Esophagus squamous epithelium (tissue), 5 donors: ENCODE measurements at regions not wholly inside any gene's neighbourhood (a gene's known extent, or its start where the extent isn't known, plus 50 kb on each side); places are given as distances from the start of the nearest gene placed in this dataset.

Source experiments
- DNase-seq: peaks from one replicate; lab custom pipeline; 2025; lab: John Stamatoyannopoulos, UW
- H3K27ac ChIP-seq, 4 donors: fragments of 200-600 bp; sonication (generic); one replicate each; pipeline ENCODE4 v1.5.1; 2016 to 2019; ENCODE audit warnings: mild to moderate bottlenecking in 1 of 4
- H3K27me3 ChIP-seq, 4 donors: fragments of 200-600 bp; sonication (generic); 1 replicate in 3 of 4; 2 replicates in 1 of 4; pipeline versions ENCODE4 v1.5.1 to v1.6.0; 2017 to 2021; ENCODE audit warnings: antibody characterized with exemption in 1 of 4
- H3K36me3 ChIP-seq, 3 donors: fragments of 200-600 bp; sonication (generic); one replicate each; pipeline ENCODE4 v1.5.1; 2016 to 2019
- H3K4me1 ChIP-seq, 3 donors: fragments of 200-600 bp; sonication (generic); one replicate each; pipeline ENCODE4 v1.5.1; 2017 to 2019
- H3K4me3 ChIP-seq, 4 donors: fragments of 200-600 bp; sonication (generic); 1 replicate in 3 of 4; 2 replicates in 1 of 4; pipeline ENCODE4 v1.5.1; 2016 to 2019; ENCODE audit warnings: mild to moderate bottlenecking in 2 of 4, moderate library complexity in 1 of 4
- H3K9me3 ChIP-seq, 3 donors: fragments of 200-600 bp; sonication (generic); one replicate each; pipeline ENCODE4 v1.5.1; 2016 to 2019
- POLR2A ChIP-seq, 4 donors: fragments of 450-650 bp; IDR thresholded peaks; one replicate each; pipeline ENCODE4 v1.6.1; 2017; ENCODE audit warnings: antibody characterized with exemption in 4 of 4, mild to moderate bottlenecking in 4 of 4, moderate library complexity in 3 of 4
- WGBS, 2 donors: methylation state at CpG; one replicate each; pipeline ENCODE4 v1.1.5; 2018; 5-methylcytosine and 5-hydroxymethylcytosine counted together
- intact Hi-C: fragments of 100-400 bp; cut with DNase I; formaldehyde crosslinking; loops from one replicate; pipeline ENCODE4 v1.15.0; 2022
- TF ChIP-seq, protein P1 (sequence below), 6 experiments: fragments of 450-650 bp in 4 of 6; fragments of 200-600 bp in 2 of 6; sonication (generic) in 2 of 6; IDR thresholded peaks; one replicate each; pipeline ENCODE4 v1.5.1; 2016 to 2019; ENCODE audit warnings: antibody characterized with exemption in 6 of 6, mild to moderate bottlenecking in 4 of 6, moderate library complexity in 4 of 6
- donor health status: DM: yes; HTN: yes; CAD: no.

GRCh38 chr6:102405860-102406259 is 1012.4 kb downstream of the GRIK2 start:
- 66 to 93% methylated on average over 1 of the region's 1 CpG for WGBS, 2 donors
- Histone ChIP-seq H3K27me3 (no peaks in the 10 kb centered on the region), H3K36me3 (no peaks in the 10 kb centered on the region), H3K4me3 (no peak overlapping the region), H3K9me3 (no peaks in the 10 kb centered on the region), H3K4me1 (no peaks in the 10 kb centered on the region), H3K27ac (no peak overlapping the region)
- no peak for TF ChIP-seq POLR2A (IDR thresholded peaks at IDR 0.05)
- TF ChIP-seq, protein P1, sequence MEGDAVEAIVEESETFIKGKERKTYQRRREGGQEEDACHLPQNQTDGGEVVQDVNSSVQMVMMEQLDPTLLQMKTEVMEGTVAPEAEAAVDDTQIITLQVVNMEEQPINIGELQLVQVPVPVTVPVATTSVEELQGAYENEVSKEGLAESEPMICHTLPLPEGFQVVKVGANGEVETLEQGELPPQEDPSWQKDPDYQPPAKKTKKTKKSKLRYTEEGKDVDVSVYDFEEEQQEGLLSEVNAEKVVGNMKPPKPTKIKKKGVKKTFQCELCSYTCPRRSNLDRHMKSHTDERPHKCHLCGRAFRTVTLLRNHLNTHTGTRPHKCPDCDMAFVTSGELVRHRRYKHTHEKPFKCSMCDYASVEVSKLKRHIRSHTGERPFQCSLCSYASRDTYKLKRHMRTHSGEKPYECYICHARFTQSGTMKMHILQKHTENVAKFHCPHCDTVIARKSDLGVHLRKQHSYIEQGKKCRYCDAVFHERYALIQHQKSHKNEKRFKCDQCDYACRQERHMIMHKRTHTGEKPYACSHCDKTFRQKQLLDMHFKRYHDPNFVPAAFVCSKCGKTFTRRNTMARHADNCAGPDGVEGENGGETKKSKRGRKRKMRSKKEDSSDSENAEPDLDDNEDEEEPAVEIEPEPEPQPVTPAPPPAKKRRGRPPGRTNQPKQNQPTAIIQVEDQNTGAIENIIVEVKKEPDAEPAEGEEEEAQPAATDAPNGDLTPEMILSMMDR (IDR thresholded peaks at IDR 0.05) = no peak
- DNase-seq = no peak
- intact Hi-C loops = no loop called here

- Histone ChIP-seq H3K27ac (no peak overlapping the region), H3K9me3 (no peaks in the 10 kb centered on the region), H3K27me3 (no peaks in the 10 kb centered on the region), H3K4me3 (no peak overlapping the region), H3K36me3 (no peaks in the 10 kb centered on the region), H3K4me1 (no peaks in the 10 kb centered on the region)
- TF ChIP-seq, protein P1 (IDR thresholded peaks at IDR 0.05) = no peak
- no peak for TF ChIP-seq POLR2A (IDR thresholded peaks at IDR 0.05)
- 81 to 82% methylated on average over 2 of the region's 2 CpGs for WGBS, 2 donors
- no peak for DNase-seq
- intact Hi-C loops = no loop called here
Observed at GRCh38 chr6:102402635-102403329, 1009.3 kb downstream of the GRIK2 start.

- peaks cover 0 to 6% (median 0%) of the 10 kb centered on the region in 3 donors for H3K9me3 ChIP-seq
- TF ChIP-seq, protein P1 (IDR thresholded peaks at IDR 0.05) = no peak
- no peak for TF ChIP-seq POLR2A (IDR thresholded peaks at IDR 0.05)
- 43 to 70% methylated on average over 2 of the region's 2 CpGs for WGBS, 2 donors
- no peak for DNase-seq
- no peaks in the 10 kb centered on the region for H3K27me3 ChIP-seq
- no peaks in the 10 kb centered on the region for H3K4me1 ChIP-seq
- H3K36me3 ChIP-seq = no peaks in the 10 kb centered on the region
- no peak overlapping the region for H3K27ac ChIP-seq
- intact Hi-C loops = no loop called here
- H3K4me3 ChIP-seq = no peak overlapping the region
Observed at GRCh38 chr6:102398788-102399390, 1005.4 kb downstream of the GRIK2 start.

- Histone ChIP-seq H3K27ac (no peak overlapping the region), H3K4me3 (no peak overlapping the region), H3K27me3 (no peaks in the 10 kb centered on the region), H3K9me3 (peaks cover 0 to 6% (median 0%) of the 10 kb centered on the region in 3 donors), H3K36me3 (no peaks in the 10 kb centered on the region), H3K4me1 (peaks cover 0 to 8% (median 0%) of the 10 kb centered on the region in 3 donors)
- WGBS, 2 donors = 70 to 95% methylated on average over 6 of the region's 6 CpGs
- DNase-seq = no peak
- TF ChIP-seq POLR2A (IDR thresholded peaks at IDR 0.05) = no peak
- TF ChIP-seq, protein P1 (IDR thresholded peaks at IDR 0.05) = no peak
- intact Hi-C loops = no loop called here
Observed at GRCh38 chr6:102390541-102390940, 997.0 kb downstream of the GRIK2 start.

- no peak overlapping the region for H3K4me3 ChIP-seq
- no peaks in the 10 kb centered on the region for H3K36me3 ChIP-seq
- TF ChIP-seq, protein P1 (IDR thresholded peaks at IDR 0.05) = no peak
- no peak for TF ChIP-seq POLR2A (IDR thresholded peaks at IDR 0.05)
- H3K4me1 ChIP-seq = peaks cover 0 to 8% (median 0%) of the 10 kb centered on the region in 3 donors
- H3K27ac ChIP-seq = no peak overlapping the region
- H3K9me3 ChIP-seq = peaks cover 0 to 6% (median 0%) of the 10 kb centered on the region in 3 donors
- intact Hi-C loops = no loop called here
- H3K27me3 ChIP-seq = no peaks in the 10 kb centered on the region
- no peak for DNase-seq
- WGBS, 2 donors = 79 to 97% methylated on average over 5 to 9 of the region's 11 CpGs
Observed at GRCh38 chr6:102389994-102390393, 996.5 kb downstream of the GRIK2 start.
